ENCODE measurements at regions not wholly inside any gene's neighbourhood (a gene's known extent, or its start where the extent isn't known, plus 50 kb on each side); places are given as distances from the start of the nearest gene placed in this dataset.

DNA sequence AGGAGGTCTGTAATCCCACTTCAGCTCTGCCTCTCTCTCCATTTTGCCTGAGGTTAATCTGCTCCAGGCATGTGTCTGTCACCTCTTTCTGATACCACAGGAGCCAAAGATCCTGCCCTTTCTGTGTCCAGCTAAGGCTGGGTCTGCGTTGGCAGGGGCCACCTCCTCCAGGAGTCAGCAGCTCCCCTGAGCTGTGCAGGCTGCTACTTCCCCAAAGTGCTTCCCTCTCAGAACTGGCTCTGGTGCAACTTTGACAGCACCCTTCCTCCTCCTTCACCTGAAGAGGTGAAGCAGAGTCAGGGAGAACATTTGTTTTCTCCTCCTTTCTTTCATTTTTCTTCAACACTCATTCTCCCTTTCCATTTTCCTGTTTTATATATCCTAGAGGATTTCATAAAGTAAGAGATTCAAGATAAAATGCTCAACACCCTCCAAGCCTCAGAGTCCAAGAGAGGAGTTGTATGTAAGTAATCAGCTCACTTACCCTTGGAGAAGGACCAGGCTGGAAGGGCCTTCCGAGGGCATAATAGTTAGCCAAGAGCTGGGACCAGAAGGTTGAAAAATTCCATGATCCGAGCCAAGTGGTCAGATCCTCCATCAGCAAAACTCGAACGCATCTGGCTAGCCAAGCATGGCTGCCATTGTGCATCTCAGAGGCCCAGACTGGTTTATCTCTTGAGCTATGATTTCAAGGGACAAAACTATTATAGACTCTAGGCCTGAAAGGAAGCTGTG is 257.3 kb downstream of the PTEN start:
- peaks cover 2% of the 10 kb centered on the region for H3K36me3 Mint-ChIP-seq
- DNase-seq (no peak), ATAC-seq (ENCODE audit: low read depth) (no peak)
- H3K9me3 Mint-ChIP-seq = peaks cover 3% of the 10 kb centered on the region
- POLR2A ChIA-PET = no interaction called here
- H3K4me3 Mint-ChIP-seq = no peak overlapping the region
- peaks cover 7% of the 10 kb centered on the region for H3K27me3 Mint-ChIP-seq
- H3K27ac Mint-ChIP-seq = no peak overlapping the region
- H3K4me1 Mint-ChIP-seq = peaks cover 8% of the 10 kb centered on the region

DNA sequence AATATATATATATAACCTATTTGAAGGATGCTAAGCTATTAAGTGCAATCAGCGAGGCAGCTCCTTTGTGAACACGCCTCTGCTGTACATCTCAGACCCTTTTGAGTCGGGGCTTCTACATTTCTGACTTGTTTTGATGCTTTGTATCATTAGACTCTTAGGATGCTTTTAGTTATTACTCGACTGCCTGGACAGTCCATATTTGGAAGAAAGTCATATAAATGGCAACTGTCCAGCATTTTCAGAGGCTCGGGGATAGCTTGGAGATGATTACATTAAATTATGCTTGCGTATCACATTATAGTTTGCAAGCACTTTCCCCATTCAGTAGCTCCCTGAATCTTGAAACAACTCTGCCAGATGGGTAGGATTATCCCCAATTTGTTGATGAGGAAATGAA is 257.9 kb downstream of the PTEN start:
- ATAC-seq (ENCODE audit: low read depth) (no peak), DNase-seq (no peak)
- H3K27me3 Mint-ChIP-seq = peaks cover 10% of the 10 kb centered on the region
- H3K27ac Mint-ChIP-seq = no peak overlapping the region
- POLR2A ChIA-PET = no interaction called here
- peaks cover 5% of the 10 kb centered on the region for H3K9me3 Mint-ChIP-seq
- peaks cover 8% of the 10 kb centered on the region for H3K4me1 Mint-ChIP-seq
- no peak overlapping the region for H3K4me3 Mint-ChIP-seq
- peaks cover 4% of the 10 kb centered on the region for H3K36me3 Mint-ChIP-seq

DNA sequence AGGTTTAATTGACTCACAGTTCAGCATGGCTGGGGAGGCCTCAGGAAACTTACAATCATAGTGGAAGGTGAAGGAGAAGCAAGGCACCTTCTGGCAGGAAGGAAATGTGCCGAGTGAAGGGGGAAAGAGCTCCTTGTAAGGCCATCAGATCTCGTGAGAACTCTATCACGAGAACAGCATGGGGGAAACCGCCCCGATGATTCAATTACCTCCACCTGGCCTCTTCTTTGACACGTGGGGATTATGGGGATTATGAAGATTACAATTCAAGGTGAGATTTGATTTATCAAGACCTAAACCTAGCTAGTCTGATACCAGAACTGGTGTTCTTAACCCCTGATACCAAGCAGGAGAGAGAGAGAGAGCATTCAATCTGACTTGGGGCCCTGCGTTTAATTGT is 258.7 kb downstream of the PTEN start:
- DNase-seq (no peak), ATAC-seq (ENCODE audit: low read depth) (no peak)
- peaks cover 4% of the 10 kb centered on the region for H3K36me3 Mint-ChIP-seq
- H3K4me1 Mint-ChIP-seq = peaks cover 9% of the 10 kb centered on the region
- H3K4me3 Mint-ChIP-seq = no peak overlapping the region
- H3K9me3 Mint-ChIP-seq = peaks cover 5% of the 10 kb centered on the region
- POLR2A ChIA-PET = no interaction called here
- H3K27ac Mint-ChIP-seq = no peak overlapping the region
- peaks cover 10% of the 10 kb centered on the region for H3K27me3 Mint-ChIP-seq

DNA sequence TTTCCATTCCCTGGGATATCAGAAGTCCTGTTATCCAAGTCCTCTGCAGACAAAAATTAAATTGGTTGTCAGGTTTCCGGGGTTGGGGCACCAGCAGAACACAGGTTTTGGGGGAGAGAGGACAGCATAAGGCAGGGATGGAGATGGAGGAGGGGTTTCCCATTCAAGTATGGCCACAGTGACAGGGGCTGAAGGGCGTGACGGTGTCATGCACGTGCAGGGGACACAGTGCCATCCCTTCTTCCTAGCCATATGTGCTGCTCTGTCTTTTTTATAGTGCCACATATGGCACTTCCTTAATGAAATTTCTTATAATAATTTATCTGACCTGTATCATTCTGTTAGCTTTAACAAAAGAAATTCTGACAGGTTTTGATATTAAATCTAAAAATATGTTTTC is 259.2 kb downstream of the PTEN start:
- H3K36me3 Mint-ChIP-seq = peaks cover 4% of the 10 kb centered on the region
- no peak overlapping the region for H3K27ac Mint-ChIP-seq
- H3K4me3 Mint-ChIP-seq = no peak overlapping the region
- H3K4me1 Mint-ChIP-seq = peaks cover 9% of the 10 kb centered on the region
- no peak for ATAC-seq (ENCODE audit: low read depth)
- H3K27me3 Mint-ChIP-seq = peaks cover 10% of the 10 kb centered on the region
- POLR2A ChIA-PET = no interaction called here
- peaks cover 5% of the 10 kb centered on the region for H3K9me3 Mint-ChIP-seq
- no peak for DNase-seq

DNA sequence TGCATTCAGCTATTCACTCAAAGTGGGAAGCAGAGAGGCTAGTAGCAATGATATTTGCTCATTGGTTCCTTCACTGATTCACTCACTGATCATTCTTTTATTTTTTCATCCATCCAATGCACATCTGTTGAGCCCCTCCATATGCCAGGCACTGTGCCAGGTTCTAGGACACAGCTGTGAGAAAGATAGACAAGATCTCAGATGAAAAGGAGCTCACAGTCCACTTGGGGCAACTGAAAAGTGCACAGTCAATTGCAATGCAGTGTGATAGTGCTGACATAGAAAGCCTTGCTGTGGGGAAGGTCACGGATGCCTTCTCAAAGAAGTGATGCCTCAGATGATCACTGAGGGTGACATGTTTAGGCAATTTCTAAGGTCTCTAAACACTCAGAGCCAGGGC is 262.3 kb downstream of the PTEN start:
- H3K27me3 Mint-ChIP-seq = peaks cover 8% of the 10 kb centered on the region
- H3K36me3 Mint-ChIP-seq = peaks cover 4% of the 10 kb centered on the region
- DNase-seq (no peak), ATAC-seq (ENCODE audit: low read depth) (no peak)
- H3K4me3 Mint-ChIP-seq = no peak overlapping the region
- peaks cover 2% of the 10 kb centered on the region for H3K4me1 Mint-ChIP-seq
- peaks cover 9% of the 10 kb centered on the region for H3K9me3 Mint-ChIP-seq
- POLR2A ChIA-PET = no interaction called here
- H3K27ac Mint-ChIP-seq = no peak overlapping the region

DNA sequence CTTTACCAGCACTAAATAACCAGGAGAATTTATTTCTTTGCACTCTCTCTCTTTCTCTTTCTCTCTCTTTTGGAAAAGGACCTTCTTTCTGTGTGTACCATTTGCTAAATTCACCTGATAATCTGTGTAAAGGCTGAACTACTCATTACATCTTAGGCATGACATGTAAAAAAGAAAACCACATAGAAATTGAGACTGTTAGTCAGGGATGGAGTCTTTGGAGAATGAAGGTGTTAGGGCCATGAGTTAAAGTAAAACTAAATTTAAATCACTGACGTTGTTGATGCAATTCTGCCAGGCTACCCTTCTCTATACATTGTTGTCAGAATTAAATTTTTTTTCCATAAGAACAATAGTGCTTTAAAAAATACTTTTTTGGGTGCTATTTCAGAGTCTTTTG is 263.3 kb downstream of the PTEN start:
- H3K36me3 Mint-ChIP-seq = peaks cover 4% of the 10 kb centered on the region
- peaks cover 2% of the 10 kb centered on the region for H3K4me1 Mint-ChIP-seq
- peaks cover 6% of the 10 kb centered on the region for H3K27me3 Mint-ChIP-seq
- H3K27ac Mint-ChIP-seq = no peak overlapping the region
- peaks cover 9% of the 10 kb centered on the region for H3K9me3 Mint-ChIP-seq
- DNase-seq (no peak), ATAC-seq (ENCODE audit: low read depth) (no peak)
- H3K4me3 Mint-ChIP-seq = no peak overlapping the region
- POLR2A ChIA-PET = no interaction called here

DNA sequence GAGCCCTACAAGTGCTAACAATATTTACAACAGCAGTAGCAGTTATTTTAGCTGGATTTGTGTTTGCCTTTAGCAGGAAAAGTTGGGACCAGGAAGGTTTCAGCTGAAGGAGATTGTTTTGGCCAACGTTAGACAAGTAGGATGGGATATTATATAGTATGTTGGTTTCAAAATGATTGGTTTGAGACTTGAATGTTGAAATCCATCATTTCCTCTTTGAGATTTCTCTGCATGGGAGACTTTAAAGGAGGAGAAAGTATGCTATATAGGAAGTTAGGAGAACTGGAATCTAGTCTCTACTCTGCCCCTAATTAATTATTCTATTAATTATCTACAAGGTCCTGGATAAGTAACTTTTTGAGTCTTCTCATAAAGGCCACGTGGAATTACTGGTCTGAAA is 263.8 kb downstream of the PTEN start:
- peaks cover 6% of the 10 kb centered on the region for H3K27me3 Mint-ChIP-seq
- DNase-seq = no peak
- H3K27ac Mint-ChIP-seq = no peak overlapping the region
- H3K4me3 Mint-ChIP-seq = no peak overlapping the region
- peaks cover 4% of the 10 kb centered on the region for H3K36me3 Mint-ChIP-seq
- POLR2A ChIA-PET = no interaction called here
- ATAC-seq (ENCODE audit: low read depth) = no peak
- peaks cover 2% of the 10 kb centered on the region for H3K4me1 Mint-ChIP-seq
- peaks cover 9% of the 10 kb centered on the region for H3K9me3 Mint-ChIP-seq

DNA sequence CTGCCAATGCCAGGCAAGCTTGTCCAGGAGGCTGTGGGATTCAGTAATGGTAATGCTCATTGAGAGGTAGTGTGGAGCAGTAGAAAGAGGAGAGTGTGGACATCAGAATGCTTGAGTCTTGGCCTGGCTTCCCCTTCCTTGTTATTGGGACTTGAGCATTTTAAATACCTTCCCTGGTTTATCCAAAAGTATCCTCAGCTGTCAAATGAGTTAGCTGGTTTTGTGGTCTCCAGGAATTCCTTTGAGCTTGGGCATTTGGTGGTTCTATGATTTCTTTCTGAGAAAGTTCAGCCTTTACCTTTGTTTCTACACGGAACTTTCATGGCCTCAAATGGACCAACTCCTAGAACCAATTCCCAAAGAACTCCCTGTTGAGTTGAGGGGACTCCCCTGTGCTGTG is 264.3 kb downstream of the PTEN start:
- ATAC-seq (ENCODE audit: low read depth) (no peak), DNase-seq (no peak)
- POLR2A ChIA-PET = no interaction called here
- Mint-ChIP-seq H3K9me3 (peaks cover 9% of the 10 kb centered on the region), H3K4me1 (peaks cover 2% of the 10 kb centered on the region), H3K27ac (no peak overlapping the region), H3K36me3 (peaks cover 4% of the 10 kb centered on the region), H3K27me3 (peaks cover 6% of the 10 kb centered on the region), H3K4me3 (no peak overlapping the region)

DNA sequence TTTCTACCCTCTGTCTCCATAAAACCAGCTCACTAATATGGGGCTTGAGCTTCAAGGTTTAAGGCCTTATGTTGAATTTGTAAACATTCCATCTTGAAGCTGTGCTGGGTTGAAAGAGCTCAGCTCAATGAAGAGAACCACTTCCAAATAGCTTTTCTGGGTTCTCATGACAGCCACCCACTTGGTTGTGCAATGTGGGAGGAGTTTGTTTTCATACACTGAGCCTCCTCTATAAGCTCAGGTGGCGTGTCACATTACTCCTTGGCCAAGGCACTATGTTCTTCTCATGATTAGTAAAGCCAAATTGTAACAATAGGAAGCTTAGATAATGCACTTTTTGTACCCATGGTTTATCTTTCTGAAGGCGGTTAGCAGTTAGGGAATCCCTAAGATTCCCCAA is 265.6 kb downstream of the PTEN start:
- POLR2A ChIA-PET = no interaction called here

DNA sequence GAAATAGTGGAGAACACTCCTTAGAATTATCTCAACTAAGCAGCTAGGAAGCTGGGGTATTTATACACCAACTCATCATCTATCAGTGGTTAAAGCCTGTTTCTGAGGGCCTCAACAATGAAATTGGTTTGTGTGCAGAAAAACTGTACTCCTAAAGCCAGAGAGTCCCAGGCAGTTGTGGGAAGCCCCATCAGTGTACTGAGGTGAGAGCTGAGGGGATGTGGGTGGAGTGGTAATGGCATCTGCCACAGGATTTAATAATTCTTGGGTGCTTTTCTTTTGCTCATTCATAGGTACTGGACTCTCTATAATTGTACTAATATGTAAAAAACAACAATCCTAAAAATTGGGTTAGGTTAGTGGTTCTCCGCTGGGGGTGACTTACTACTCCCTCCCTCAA is 267.5 kb downstream of the PTEN start:
- Mint-ChIP-seq H3K9me3 (peaks cover 8% of the 10 kb centered on the region), H3K4me1 (peaks cover 2% of the 10 kb centered on the region), H3K4me3 (no peak overlapping the region), H3K27ac (no peak overlapping the region), H3K36me3 (peaks cover 3% of the 10 kb centered on the region), H3K27me3 (peaks cover 1% of the 10 kb centered on the region)
- POLR2A ChIA-PET = no interaction called here
- ATAC-seq (ENCODE audit: low read depth) (no peak), DNase-seq (no peak)

More for the DNA sequence above, 265.6 kb downstream of the PTEN start:
- DNase-seq (no peak), ATAC-seq (ENCODE audit: low read depth) (no peak)
- Mint-ChIP-seq H3K4me3 (no peak overlapping the region), H3K9me3 (peaks cover 9% of the 10 kb centered on the region), H3K36me3 (peaks cover 4% of the 10 kb centered on the region), H3K27ac (no peak overlapping the region), H3K4me1 (peaks cover 2% of the 10 kb centered on the region), H3K27me3 (peaks cover 6% of the 10 kb centered on the region)

DNA sequence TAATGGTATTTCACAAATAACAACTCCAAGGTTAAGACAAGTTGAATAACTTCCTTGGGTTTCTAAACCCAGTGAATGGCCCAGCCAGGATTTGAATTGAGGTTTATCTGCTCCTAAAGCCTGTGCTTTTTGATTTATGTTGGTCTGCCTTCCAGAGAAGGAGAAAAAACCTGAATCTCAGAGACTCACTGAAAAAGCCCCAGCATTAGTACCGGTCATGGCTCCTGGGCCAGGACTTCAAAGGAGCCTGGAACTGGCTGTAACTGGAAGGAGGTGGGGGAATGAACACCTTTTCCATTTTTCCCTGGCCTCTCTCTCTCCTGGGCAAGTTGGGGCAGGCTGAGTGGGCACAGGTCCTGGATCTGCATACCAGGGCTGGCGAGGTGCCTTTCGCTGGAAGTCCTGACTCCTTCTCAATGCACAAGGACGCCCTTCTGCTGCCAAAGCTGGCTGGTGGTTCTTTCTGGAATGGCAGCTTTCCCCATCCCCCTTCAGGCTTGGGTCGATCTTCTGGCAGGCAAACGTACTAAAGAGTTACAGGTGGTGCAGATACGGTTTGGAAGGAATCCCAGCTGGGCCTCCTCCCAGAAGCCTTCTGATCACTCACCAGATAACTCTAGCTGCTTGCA is 268.2 kb downstream of the PTEN start:
- H3K27ac Mint-ChIP-seq = no peak overlapping the region
- H3K4me3 Mint-ChIP-seq = no peak overlapping the region
- DNase-seq = no peak
- POLR2A ChIA-PET = no interaction called here
- no peak for ATAC-seq (ENCODE audit: low read depth)
- peaks cover under 1% of the 10 kb centered on the region for H3K4me1 Mint-ChIP-seq
- peaks cover 2% of the 10 kb centered on the region for H3K36me3 Mint-ChIP-seq
- H3K27me3 Mint-ChIP-seq = no peaks in the 10 kb centered on the region
- peaks cover 7% of the 10 kb centered on the region for H3K9me3 Mint-ChIP-seq

DNA sequence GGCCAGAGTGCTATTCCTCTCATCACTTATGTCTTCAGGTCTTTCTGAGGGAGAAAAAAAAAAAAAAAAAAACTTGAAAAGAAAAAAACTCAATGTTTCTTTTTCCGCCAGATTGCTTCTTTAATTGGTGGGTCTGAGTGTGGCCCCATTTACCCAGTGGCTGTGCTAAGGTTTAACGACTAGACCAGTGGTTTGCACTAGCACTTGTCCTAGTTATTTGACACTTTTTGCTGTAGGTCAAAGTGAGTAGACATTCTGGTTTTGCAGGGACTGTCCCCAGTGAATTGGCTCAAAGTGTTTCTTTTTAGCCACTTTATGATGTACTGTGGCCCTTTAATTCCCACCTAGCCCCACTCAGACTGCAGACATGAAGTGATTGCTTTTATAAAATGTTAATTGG is 273.3 kb downstream of the PTEN start:
- Mint-ChIP-seq H3K36me3 (peaks cover 4% of the 10 kb centered on the region), H3K27ac (no peak overlapping the region), H3K4me1 (peaks cover 10% of the 10 kb centered on the region), H3K9me3 (peaks cover 3% of the 10 kb centered on the region), H3K27me3 (no peaks in the 10 kb centered on the region), H3K4me3 (no peak overlapping the region)
- DNase-seq = no peak
- ATAC-seq (ENCODE audit: low read depth) = no peak
- POLR2A ChIA-PET = no interaction called here

DNA sequence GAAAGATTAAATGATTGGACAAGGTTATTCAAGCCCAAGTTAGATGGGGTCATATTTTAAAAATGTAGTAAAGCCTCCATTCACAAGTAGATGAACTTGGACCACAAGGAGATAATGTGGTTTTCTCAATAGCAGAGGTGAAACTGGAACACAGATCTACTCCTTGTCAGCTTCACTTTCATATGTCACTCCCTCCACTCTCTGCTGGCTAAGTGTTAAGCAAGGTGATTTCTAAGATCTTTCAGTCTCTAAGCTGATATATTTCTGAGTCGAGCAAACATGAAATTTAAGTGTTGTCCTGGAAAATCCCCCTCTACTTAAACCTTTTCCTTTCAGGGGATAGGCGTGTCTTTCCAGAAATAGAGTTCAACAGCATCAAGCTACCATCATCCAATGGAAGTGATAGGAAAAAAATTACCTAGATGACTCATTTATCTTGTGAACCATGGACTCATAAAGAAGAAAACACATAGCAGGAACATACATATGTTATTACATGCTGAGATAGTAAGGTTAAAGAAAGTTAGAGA is 275.0 kb downstream of the PTEN start:
- H3K9me3 Mint-ChIP-seq = peaks cover 3% of the 10 kb centered on the region
- H3K27me3 Mint-ChIP-seq = no peaks in the 10 kb centered on the region
- ATAC-seq (ENCODE audit: low read depth) (peak; percentile 82), DNase-seq (no peak)
- H3K36me3 Mint-ChIP-seq = peaks cover 4% of the 10 kb centered on the region
- peaks cover 10% of the 10 kb centered on the region for H3K4me1 Mint-ChIP-seq
- POLR2A ChIA-PET = no interaction called here
- peak overlapping the region; percentile 29 for H3K4me3 Mint-ChIP-seq
- H3K27ac Mint-ChIP-seq = peak overlapping the region; percentile 44

DNA sequence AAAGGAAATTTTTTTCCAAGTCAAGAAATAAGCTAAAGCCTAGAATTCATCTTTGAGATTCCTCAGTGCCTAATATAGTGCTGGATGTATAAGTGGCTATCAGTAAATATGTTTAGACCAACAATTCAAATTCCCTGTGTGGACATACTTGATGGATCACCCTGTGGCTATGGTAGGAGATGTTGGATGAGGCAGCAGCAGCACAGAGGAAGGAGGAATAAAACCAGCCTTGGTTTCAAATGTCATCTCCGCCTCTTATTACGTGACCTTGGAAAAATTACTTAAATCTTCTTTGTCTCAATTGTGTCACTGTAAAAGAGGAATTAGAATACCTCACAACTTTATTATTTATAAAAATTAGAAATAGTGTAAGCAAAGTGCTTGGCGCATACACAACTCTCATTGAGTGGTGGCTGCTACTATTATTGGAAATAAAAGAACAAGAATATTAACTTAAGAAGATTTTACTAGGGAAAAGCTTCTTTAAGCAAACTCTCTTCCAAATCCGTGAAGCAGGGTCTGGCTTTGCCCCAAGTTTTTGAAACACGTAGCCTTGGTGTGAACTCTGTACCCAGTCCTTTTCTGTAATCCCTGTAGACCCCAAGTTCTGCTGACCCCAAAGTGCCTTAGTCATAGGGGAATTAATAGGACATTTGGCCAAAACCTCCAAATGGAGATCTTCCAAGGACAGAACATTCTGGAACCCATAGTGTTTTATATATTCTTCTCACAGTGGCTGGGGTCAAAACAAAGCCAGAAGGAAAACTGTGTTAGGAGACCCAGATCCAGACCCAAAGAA is 283.8 kb downstream of the PTEN start:
- H3K27me3 Mint-ChIP-seq = peaks cover 3% of the 10 kb centered on the region
- H3K36me3 Mint-ChIP-seq = peaks cover 3% of the 10 kb centered on the region
- no peak for DNase-seq
- peaks cover 4% of the 10 kb centered on the region for H3K9me3 Mint-ChIP-seq
- no peak overlapping the region for H3K27ac Mint-ChIP-seq
- POLR2A ChIA-PET = no interaction called here
- no peak overlapping the region for H3K4me3 Mint-ChIP-seq
- no peak for ATAC-seq (ENCODE audit: low read depth)
- peaks cover 2% of the 10 kb centered on the region for H3K4me1 Mint-ChIP-seq
